ENCODE measurements at regions not wholly inside any gene's neighbourhood (a gene's known extent, or its start where the extent isn't known, plus 50 kb on each side); places are given as distances from the start of the nearest gene placed in this dataset.

GRCh38 chr2:42844901-42845821 is 52.8 kb upstream of the HAAO start:
- TF ChIP-seq CTCF (conservative IDR thresholded peaks at IDR 0.05; ENCODE audit: low read depth in 2 of 2) (no peak), ETS1 (IDR thresholded peaks at IDR 0.05) (no peak), POLR2AphosphoS5 (IDR thresholded peaks at IDR 0.05; ENCODE audit: low read depth) (no peak), NANOG (IDR thresholded peaks at IDR 0.05; ENCODE audit: borderline replicate concordance) (no peak), EZH2phosphoT487 (IDR thresholded peaks at IDR 0.05; ENCODE audit: unreplicated experiment) (no peak), EZH2 (IDR thresholded peaks at IDR 0.05; ENCODE audit: low read depth, unreplicated experiment) (no peak), CREB1 (CRISPR knock-in tag; IDR thresholded peaks at IDR 0.05; ENCODE audit: low read depth) (no peak)
- TF ChIP-seq, protein P1, sequence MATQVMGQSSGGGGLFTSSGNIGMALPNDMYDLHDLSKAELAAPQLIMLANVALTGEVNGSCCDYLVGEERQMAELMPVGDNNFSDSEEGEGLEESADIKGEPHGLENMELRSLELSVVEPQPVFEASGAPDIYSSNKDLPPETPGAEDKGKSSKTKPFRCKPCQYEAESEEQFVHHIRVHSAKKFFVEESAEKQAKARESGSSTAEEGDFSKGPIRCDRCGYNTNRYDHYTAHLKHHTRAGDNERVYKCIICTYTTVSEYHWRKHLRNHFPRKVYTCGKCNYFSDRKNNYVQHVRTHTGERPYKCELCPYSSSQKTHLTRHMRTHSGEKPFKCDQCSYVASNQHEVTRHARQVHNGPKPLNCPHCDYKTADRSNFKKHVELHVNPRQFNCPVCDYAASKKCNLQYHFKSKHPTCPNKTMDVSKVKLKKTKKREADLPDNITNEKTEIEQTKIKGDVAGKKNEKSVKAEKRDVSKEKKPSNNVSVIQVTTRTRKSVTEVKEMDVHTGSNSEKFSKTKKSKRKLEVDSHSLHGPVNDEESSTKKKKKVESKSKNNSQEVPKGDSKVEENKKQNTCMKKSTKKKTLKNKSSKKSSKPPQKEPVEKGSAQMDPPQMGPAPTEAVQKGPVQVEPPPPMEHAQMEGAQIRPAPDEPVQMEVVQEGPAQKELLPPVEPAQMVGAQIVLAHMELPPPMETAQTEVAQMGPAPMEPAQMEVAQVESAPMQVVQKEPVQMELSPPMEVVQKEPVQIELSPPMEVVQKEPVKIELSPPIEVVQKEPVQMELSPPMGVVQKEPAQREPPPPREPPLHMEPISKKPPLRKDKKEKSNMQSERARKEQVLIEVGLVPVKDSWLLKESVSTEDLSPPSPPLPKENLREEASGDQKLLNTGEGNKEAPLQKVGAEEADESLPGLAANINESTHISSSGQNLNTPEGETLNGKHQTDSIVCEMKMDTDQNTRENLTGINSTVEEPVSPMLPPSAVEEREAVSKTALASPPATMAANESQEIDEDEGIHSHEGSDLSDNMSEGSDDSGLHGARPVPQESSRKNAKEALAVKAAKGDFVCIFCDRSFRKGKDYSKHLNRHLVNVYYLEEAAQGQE (IDR thresholded peaks at IDR 0.05; ENCODE audit: unreplicated experiment): no peak

Data from GM23338 (cell line).